ENCODE measurements at regions not wholly inside any gene's neighbourhood (a gene's known extent, or its start where the extent isn't known, plus 50 kb on each side); places are given as distances from the start of the nearest gene placed in this dataset.

GRCh38 chr14:29463727-29464395, 463.8 kb downstream of the PRKD1 start:
- peak; percentile 17 for DNase-seq (ENCODE audit: low read depth, low spot score)
- in situ Hi-C loops (cut with HindIII; ENCODE audit: low sequenced_read_pairs) = no loop called here
- no peak overlapping the region for H3K4me3 ChIP-seq (ENCODE audit: low read depth, low read length)
- TF ChIP-seq CTCF (IDR thresholded peaks at IDR 0.05; ENCODE audit: low read depth, low read length) = no peak

GRCh38 chr14:29465095-29465494, 462.6 kb downstream of the PRKD1 start:
- TF ChIP-seq CTCF (IDR thresholded peaks at IDR 0.05; ENCODE audit: low read depth, low read length) = no peak
- DNase-seq (ENCODE audit: low read depth, low spot score) = no peak
- in situ Hi-C loops (cut with HindIII; ENCODE audit: low sequenced_read_pairs) = no loop called here
- no peak overlapping the region for H3K4me3 ChIP-seq (ENCODE audit: low read depth, low read length)

- DNase-seq (ENCODE audit: low read depth, low spot score) = no peak
- no peak overlapping the region for H3K4me3 ChIP-seq (ENCODE audit: low read depth, low read length)
- TF ChIP-seq CTCF (IDR thresholded peaks at IDR 0.05; ENCODE audit: low read depth, low read length) = no peak
- in situ Hi-C loops (cut with HindIII; ENCODE audit: low sequenced_read_pairs) = no loop called here
Observed at GRCh38 chr14:29475641-29476040, 452.0 kb downstream of the PRKD1 start.

- no peak overlapping the region for H3K4me3 ChIP-seq (ENCODE audit: low read depth, low read length)
- DNase-seq (ENCODE audit: low read depth, low spot score) = no peak
- TF ChIP-seq CTCF (IDR thresholded peaks at IDR 0.05; ENCODE audit: low read depth, low read length) = no peak
- in situ Hi-C loops (cut with HindIII; ENCODE audit: low sequenced_read_pairs) = no loop called here
Observed at GRCh38 chr14:29486132-29486531, 441.5 kb downstream of the PRKD1 start.

- in situ Hi-C loops (cut with HindIII; ENCODE audit: low sequenced_read_pairs) = no loop called here
- no peak for TF ChIP-seq CTCF (IDR thresholded peaks at IDR 0.05; ENCODE audit: low read depth, low read length)
Observed at GRCh38 chr14:29489911-29490425, 437.7 kb downstream of the PRKD1 start.

GRCh38 chr14:29493849-29494248, 433.8 kb downstream of the PRKD1 start:
- no peak for TF ChIP-seq CTCF (IDR thresholded peaks at IDR 0.05; ENCODE audit: low read depth, low read length)
- no peak overlapping the region for H3K4me3 ChIP-seq (ENCODE audit: low read depth, low read length)
- in situ Hi-C loops (cut with HindIII; ENCODE audit: low sequenced_read_pairs) = no loop called here
- no peak for DNase-seq (ENCODE audit: low read depth, low spot score)

More at GRCh38 chr14:29489911-29490425, 437.7 kb downstream of the PRKD1 start:
- H3K4me3 ChIP-seq (ENCODE audit: low read depth, low read length) = no peak overlapping the region
- no peak for DNase-seq (ENCODE audit: low read depth, low spot score)

Measured in astrocyte of the spinal cord (primary cell).